Neural crest cell (in vitro differentiated cells): ENCODE measurements at regions not wholly inside any gene's neighbourhood (a gene's known extent, or its start where the extent isn't known, plus 50 kb on each side); places are given as distances from the start of the nearest gene placed in this dataset.

Experiments used
- DNase-seq: peaks from one replicate; pipeline ENCODE4 v3.0.0; 2021; ENCODE audit warnings: low read depth, mixed read lengths, low spot score
- H3K27ac Mint-ChIP-seq: one replicate; pipeline ENCODE4 v1.8.0; 2021; ENCODE audit warnings: mild to moderate bottlenecking, mixed read lengths; ENCODE audit not compliant: unreplicated experiment
- H3K27me3 Mint-ChIP-seq: 2 replicates; pipeline ENCODE4 v1.8.0; 2021; ENCODE audit warnings: low read depth, mild to moderate bottlenecking, mixed read lengths
- H3K36me3 Mint-ChIP-seq: 2 replicates; pipeline ENCODE4 v1.8.0; 2021; ENCODE audit warnings: low read depth, mild to moderate bottlenecking, mixed read lengths
- H3K4me1 Mint-ChIP-seq: 2 replicates; pipeline ENCODE4 v1.8.0; 2021; ENCODE audit warnings: mixed read lengths
- H3K4me3 Mint-ChIP-seq: one replicate; pipeline ENCODE4 v1.8.0; 2021; ENCODE audit warnings: mild to moderate bottlenecking, mixed read lengths
- H3K9me3 Mint-ChIP-seq: 2 replicates; pipeline ENCODE4 v1.8.0; 2021; ENCODE audit warnings: mixed read lengths
- CTCF ChIP-seq: fragments of 200-600 bp; sonication (generic); conservative IDR thresholded peaks from 2 replicates; pipeline ENCODE4 v1.5.0; 2021; ENCODE audit warnings: antibody characterized with exemption, mild to moderate bottlenecking

- DNase-seq, result no peak
- Mint-ChIP-seq H3K27ac (no peak overlapping the region), H3K9me3 (peaks cover 4% of the 10 kb centered on the region), H3K27me3 (no peaks in the 10 kb centered on the region), H3K36me3 (no peaks in the 10 kb centered on the region), H3K4me3 (no peak overlapping the region), H3K4me1 (peaks cover 2% of the 10 kb centered on the region)
- no peak for TF ChIP-seq CTCF
Observed at GRCh38 chr4:178138491-178138890, 696.3 kb upstream of the AGA start.

GRCh38 chr4:178140326-178140915 is 698.2 kb upstream of the AGA start:
- H3K27me3 Mint-ChIP-seq, result no peaks in the 10 kb centered on the region
- H3K4me1 Mint-ChIP-seq, result no peaks in the 10 kb centered on the region
- no peak overlapping the region for H3K27ac Mint-ChIP-seq
- H3K36me3 Mint-ChIP-seq, result no peaks in the 10 kb centered on the region
- H3K4me3 Mint-ChIP-seq, result no peak overlapping the region
- peaks cover 6% of the 10 kb centered on the region for H3K9me3 Mint-ChIP-seq
- no peak for DNase-seq
- TF ChIP-seq CTCF, result no peak

- Mint-ChIP-seq H3K4me3 (no peak overlapping the region), H3K27ac (no peak overlapping the region), H3K4me1 (no peaks in the 10 kb centered on the region), H3K9me3 (peaks cover 6% of the 10 kb centered on the region), H3K27me3 (no peaks in the 10 kb centered on the region), H3K36me3 (no peaks in the 10 kb centered on the region)
- no peak for DNase-seq
- TF ChIP-seq CTCF, result no peak
Observed at GRCh38 chr4:178142724-178143123, 700.5 kb upstream of the AGA start.

GRCh38 chr4:178148106-178148505 is 705.9 kb upstream of the AGA start:
- Mint-ChIP-seq H3K27me3 (no peaks in the 10 kb centered on the region), H3K27ac (no peak overlapping the region), H3K9me3 (peaks cover 3% of the 10 kb centered on the region), H3K36me3 (no peaks in the 10 kb centered on the region), H3K4me1 (no peaks in the 10 kb centered on the region), H3K4me3 (no peak overlapping the region)
- TF ChIP-seq CTCF, result no peak
- no peak for DNase-seq

GRCh38 chr4:178165251-178165950 is 723.2 kb upstream of the AGA start:
- Mint-ChIP-seq H3K36me3 (peaks cover 3% of the 10 kb centered on the region), H3K27me3 (no peaks in the 10 kb centered on the region), H3K4me1 (no peaks in the 10 kb centered on the region), H3K4me3 (no peak overlapping the region), H3K27ac (peak overlapping the region; percentile 14), H3K9me3 (peaks cover 4% of the 10 kb centered on the region)
- no peak for DNase-seq
- no peak for TF ChIP-seq CTCF
